ENCODE measurements at regions not wholly inside any gene's neighbourhood (a gene's known extent, or its start where the extent isn't known, plus 50 kb on each side); places are given as distances from the start of the nearest gene placed in this dataset.

- DNase-seq (ENCODE audit: low spot score) = peak; percentile 55
Observed at GRCh38 chr12:114302606-114303315, 103.2 kb downstream of the TBX5 start.

GRCh38 chr12:114302117-114302516, 103.8 kb downstream of the TBX5 start:
- DNase-seq (ENCODE audit: low spot score) = peak; percentile 86

- no peak for DNase-seq (ENCODE audit: low spot score)
Observed at GRCh38 chr12:114294303-114294685, 111.7 kb downstream of the TBX5 start.

- no peak for DNase-seq (ENCODE audit: low spot score)
Observed at GRCh38 chr12:114293571-114294302, 112.2 kb downstream of the TBX5 start.

GRCh38 chr12:114293073-114293472, 112.9 kb downstream of the TBX5 start:
- DNase-seq (ENCODE audit: low spot score) = no peak

GRCh38 chr12:114291389-114292060, 114.4 kb downstream of the TBX5 start:
- no peak for DNase-seq (ENCODE audit: low spot score)

- DNase-seq (ENCODE audit: low spot score) = peak; percentile 91
Observed at GRCh38 chr12:114287821-114288525, 118.0 kb downstream of the TBX5 start.

- DNase-seq (ENCODE audit: low spot score) = no peak
Observed at GRCh38 chr12:114286145-114286544, 119.8 kb downstream of the TBX5 start.

- DNase-seq (ENCODE audit: low spot score) = no peak
Observed at GRCh38 chr12:114285554-114285953, 120.4 kb downstream of the TBX5 start.

GRCh38 chr12:114284041-114284440, 121.9 kb downstream of the TBX5 start:
- DNase-seq (ENCODE audit: low spot score) = peak; percentile 91

- DNase-seq (ENCODE audit: low spot score) = no peak
Observed at GRCh38 chr12:114275932-114276785, 129.8 kb downstream of the TBX5 start.

- DNase-seq (ENCODE audit: low spot score) = peak; percentile 71
Observed at GRCh38 chr12:114275086-114275485, 130.9 kb downstream of the TBX5 start.

GRCh38 chr12:114274131-114274530, 131.8 kb downstream of the TBX5 start:
- DNase-seq (ENCODE audit: low spot score) = no peak

- peak; percentile 72 for DNase-seq (ENCODE audit: low spot score)
Observed at GRCh38 chr12:114272605-114273004, 133.3 kb downstream of the TBX5 start.

- no peak for DNase-seq (ENCODE audit: low spot score)
Observed at GRCh38 chr12:114272071-114272470, 133.9 kb downstream of the TBX5 start.

GRCh38 chr12:114269153-114269552, 136.8 kb downstream of the TBX5 start:
- DNase-seq (ENCODE audit: low spot score) = no peak

GRCh38 chr12:114266536-114266935, 139.4 kb downstream of the TBX5 start:
- DNase-seq (ENCODE audit: low spot score) = no peak

GRCh38 chr12:114265036-114265435, 140.9 kb downstream of the TBX5 start:
- no peak for DNase-seq (ENCODE audit: low spot score)

GRCh38 chr12:114263056-114263805, 142.7 kb downstream of the TBX5 start:
- DNase-seq (ENCODE audit: low spot score) = no peak

- no peak for DNase-seq (ENCODE audit: low spot score)
Observed at GRCh38 chr12:114257687-114258086, 148.3 kb downstream of the TBX5 start.

Data from umbilical cord (tissue), 1 donor.